ENCODE measurements at regions not wholly inside any gene's neighbourhood (a gene's known extent, or its start where the extent isn't known, plus 50 kb on each side); places are given as distances from the start of the nearest gene placed in this dataset.

DNA sequence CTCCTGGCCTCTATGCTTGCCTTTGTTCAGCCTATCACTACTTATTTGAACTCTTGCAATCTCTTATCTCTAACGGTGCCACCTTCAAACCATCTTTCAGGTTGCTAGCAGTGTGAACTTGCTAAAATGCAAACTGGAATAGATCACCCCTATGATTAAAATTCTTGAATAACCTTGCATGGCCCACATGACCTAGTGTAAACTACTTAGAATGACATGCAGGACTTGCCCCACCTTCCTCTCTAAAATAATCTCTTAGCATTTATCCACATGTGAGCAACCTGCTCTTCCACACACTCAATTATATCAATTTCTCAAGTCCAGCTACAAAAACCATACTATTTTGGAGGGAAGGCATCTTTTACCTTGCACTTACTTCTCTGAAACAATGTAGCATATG is 137.6 kb downstream of the ETAA1 start:
- peaks cover 2% of the 10 kb centered on the region for H3K9me3 Mint-ChIP-seq
- H3K27me3 Mint-ChIP-seq, result no peaks in the 10 kb centered on the region
- ATAC-seq (ENCODE audit: low read depth) (no peak), DNase-seq (ENCODE audit: low spot score in 2 of 2) (no peak)
- H3K27ac Mint-ChIP-seq, result no peak overlapping the region
- H3K4me3 Mint-ChIP-seq, result no peak overlapping the region
- peaks cover 2% of the 10 kb centered on the region for H3K4me1 Mint-ChIP-seq
- no peaks in the 10 kb centered on the region for H3K36me3 Mint-ChIP-seq

GRCh38 chr2:67540962-67541361 is 143.8 kb downstream of the ETAA1 start:
- peaks cover 4% of the 10 kb centered on the region for H3K9me3 Mint-ChIP-seq
- H3K36me3 Mint-ChIP-seq, result no peaks in the 10 kb centered on the region
- peaks cover 2% of the 10 kb centered on the region for H3K4me1 Mint-ChIP-seq
- H3K4me3 Mint-ChIP-seq, result no peak overlapping the region
- H3K27me3 Mint-ChIP-seq, result no peaks in the 10 kb centered on the region
- ATAC-seq (ENCODE audit: low read depth) (no peak), DNase-seq (ENCODE audit: low spot score in 2 of 2) (no peak)
- H3K27ac Mint-ChIP-seq, result no peak overlapping the region

GRCh38 chr2:67544286-67544685 is 147.2 kb downstream of the ETAA1 start:
- no peak for ATAC-seq (ENCODE audit: low read depth)
- H3K4me3 Mint-ChIP-seq, result no peak overlapping the region
- H3K27me3 Mint-ChIP-seq, result peaks cover 2% of the 10 kb centered on the region

GRCh38 chr2:67548317-67549201 is 151.4 kb downstream of the ETAA1 start:
- H3K27ac Mint-ChIP-seq, result no peak overlapping the region
- H3K9me3 Mint-ChIP-seq, result peaks cover 7% of the 10 kb centered on the region
- ATAC-seq (ENCODE audit: low read depth) (no peak), DNase-seq (ENCODE audit: low spot score in 2 of 2) (no peak)
- H3K27me3 Mint-ChIP-seq, result peaks cover 5% of the 10 kb centered on the region
- no peaks in the 10 kb centered on the region for H3K36me3 Mint-ChIP-seq
- H3K4me3 Mint-ChIP-seq, result no peak overlapping the region
- no peaks in the 10 kb centered on the region for H3K4me1 Mint-ChIP-seq

More at GRCh38 chr2:67544286-67544685, 147.2 kb downstream of the ETAA1 start:
- H3K36me3 Mint-ChIP-seq, result no peaks in the 10 kb centered on the region
- H3K9me3 Mint-ChIP-seq, result peaks cover 9% of the 10 kb centered on the region
- H3K4me1 Mint-ChIP-seq, result peaks cover 2% of the 10 kb centered on the region
- no peak overlapping the region for H3K27ac Mint-ChIP-seq
- no peak for DNase-seq (ENCODE audit: low spot score in 2 of 2)

DNA sequence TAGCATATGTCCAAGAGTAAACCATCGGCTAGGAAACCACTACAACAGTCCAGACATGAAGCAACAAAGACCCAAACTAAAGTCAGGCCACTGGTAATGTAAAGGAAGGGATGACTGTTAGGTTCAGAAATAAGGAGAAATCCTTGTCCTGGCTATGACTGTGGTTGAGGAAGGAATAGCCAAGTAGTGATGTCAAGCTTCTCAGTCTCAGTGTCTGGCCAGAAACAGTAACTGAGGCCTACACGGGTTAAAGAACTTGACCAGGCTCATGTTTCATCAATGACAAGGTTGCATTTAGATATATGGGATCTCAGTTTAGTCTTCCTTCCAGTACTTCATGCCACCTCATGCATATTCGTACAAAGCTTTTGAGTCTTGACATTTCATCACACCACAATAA is 162.0 kb downstream of the ETAA1 start:
- Mint-ChIP-seq H3K4me1 (no peaks in the 10 kb centered on the region), H3K36me3 (no peaks in the 10 kb centered on the region), H3K4me3 (no peak overlapping the region), H3K27ac (no peak overlapping the region), H3K9me3 (no peaks in the 10 kb centered on the region), H3K27me3 (no peaks in the 10 kb centered on the region)
- ATAC-seq (ENCODE audit: low read depth) (no peak), DNase-seq (ENCODE audit: low spot score in 2 of 2) (no peak)

DNA sequence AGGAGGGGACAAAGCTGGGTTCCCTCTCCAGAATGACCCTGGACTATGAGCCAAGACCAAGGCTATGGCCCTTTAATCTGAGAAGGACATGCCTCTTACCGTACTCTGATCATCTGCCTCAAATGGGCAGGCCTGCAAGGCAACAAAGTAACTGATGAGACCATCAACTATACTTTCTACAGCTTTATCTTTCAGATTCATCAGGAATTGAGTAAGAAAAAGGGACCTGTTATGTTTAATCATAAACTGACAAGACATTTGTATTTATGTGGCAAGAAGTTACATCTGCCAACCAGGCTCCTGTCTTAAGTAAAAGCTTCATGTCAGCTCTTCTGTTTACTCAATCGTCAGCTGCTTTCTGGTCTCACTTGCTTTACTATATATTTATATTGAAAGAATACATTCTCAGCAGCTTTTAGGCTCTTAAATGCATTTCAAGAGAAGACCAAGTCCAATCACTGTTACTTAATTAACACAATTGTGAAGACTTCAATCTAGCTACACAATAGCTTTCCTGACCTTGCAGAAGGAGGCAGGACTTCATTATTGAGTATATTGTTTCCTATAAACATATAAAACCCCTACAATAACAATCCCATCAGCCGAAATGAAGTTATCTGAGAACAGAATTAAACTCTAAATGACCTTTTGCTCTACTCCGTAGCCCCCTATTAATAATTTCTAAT is 163.8 kb downstream of the ETAA1 start:
- Mint-ChIP-seq H3K27ac (no peak overlapping the region), H3K9me3 (no peaks in the 10 kb centered on the region), H3K4me1 (no peaks in the 10 kb centered on the region), H3K36me3 (no peaks in the 10 kb centered on the region), H3K27me3 (no peaks in the 10 kb centered on the region), H3K4me3 (no peak overlapping the region)
- ATAC-seq (ENCODE audit: low read depth), result no peak
- no peak for DNase-seq (ENCODE audit: low spot score in 2 of 2)

GRCh38 chr2:67561457-67561965 is 164.4 kb downstream of the ETAA1 start:
- H3K4me1 Mint-ChIP-seq, result no peaks in the 10 kb centered on the region
- no peaks in the 10 kb centered on the region for H3K27me3 Mint-ChIP-seq
- no peaks in the 10 kb centered on the region for H3K36me3 Mint-ChIP-seq
- ATAC-seq (ENCODE audit: low read depth), result no peak
- no peak overlapping the region for H3K4me3 Mint-ChIP-seq
- H3K27ac Mint-ChIP-seq, result no peak overlapping the region
- DNase-seq (ENCODE audit: low spot score in 2 of 2), result no peak
- H3K9me3 Mint-ChIP-seq, result no peaks in the 10 kb centered on the region

DNA sequence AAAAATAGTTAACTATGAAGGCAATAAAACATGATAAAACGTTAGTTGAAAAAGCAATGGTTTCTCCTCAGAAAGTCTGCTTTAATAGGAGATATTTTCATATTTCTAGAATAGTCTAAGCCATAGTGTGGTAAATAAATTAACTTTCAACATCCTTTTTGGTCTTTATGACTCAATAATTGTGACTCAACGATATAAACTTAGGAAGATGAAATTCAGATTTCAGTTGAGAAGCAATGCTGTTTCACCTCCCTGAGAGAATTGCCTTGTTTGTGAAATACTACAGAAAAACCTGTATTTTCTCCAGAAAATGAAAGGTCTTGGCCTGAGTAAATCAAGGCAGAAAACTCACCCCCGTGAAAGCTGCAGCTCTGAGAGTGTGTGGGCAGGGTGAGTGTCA is 166.9 kb downstream of the ETAA1 start:
- no peaks in the 10 kb centered on the region for H3K4me1 Mint-ChIP-seq
- no peak overlapping the region for H3K27ac Mint-ChIP-seq
- H3K9me3 Mint-ChIP-seq, result no peaks in the 10 kb centered on the region
- H3K27me3 Mint-ChIP-seq, result peaks cover 1% of the 10 kb centered on the region
- H3K4me3 Mint-ChIP-seq, result no peak overlapping the region
- DNase-seq (ENCODE audit: low spot score in 2 of 2) (no peak), ATAC-seq (ENCODE audit: low read depth) (no peak)
- no peaks in the 10 kb centered on the region for H3K36me3 Mint-ChIP-seq

GRCh38 chr2:67564626-67565025 is 167.5 kb downstream of the ETAA1 start:
- peaks cover 1% of the 10 kb centered on the region for H3K27me3 Mint-ChIP-seq
- DNase-seq (ENCODE audit: low spot score in 2 of 2) (no peak), ATAC-seq (ENCODE audit: low read depth) (no peak)
- no peak overlapping the region for H3K27ac Mint-ChIP-seq
- no peaks in the 10 kb centered on the region for H3K4me1 Mint-ChIP-seq
- H3K9me3 Mint-ChIP-seq, result no peaks in the 10 kb centered on the region
- no peaks in the 10 kb centered on the region for H3K36me3 Mint-ChIP-seq
- H3K4me3 Mint-ChIP-seq, result no peak overlapping the region

GRCh38 chr2:67565262-67565661 is 168.1 kb downstream of the ETAA1 start:
- ATAC-seq (ENCODE audit: low read depth), result no peak
- Mint-ChIP-seq H3K4me3 (no peak overlapping the region), H3K36me3 (no peaks in the 10 kb centered on the region)

DNA sequence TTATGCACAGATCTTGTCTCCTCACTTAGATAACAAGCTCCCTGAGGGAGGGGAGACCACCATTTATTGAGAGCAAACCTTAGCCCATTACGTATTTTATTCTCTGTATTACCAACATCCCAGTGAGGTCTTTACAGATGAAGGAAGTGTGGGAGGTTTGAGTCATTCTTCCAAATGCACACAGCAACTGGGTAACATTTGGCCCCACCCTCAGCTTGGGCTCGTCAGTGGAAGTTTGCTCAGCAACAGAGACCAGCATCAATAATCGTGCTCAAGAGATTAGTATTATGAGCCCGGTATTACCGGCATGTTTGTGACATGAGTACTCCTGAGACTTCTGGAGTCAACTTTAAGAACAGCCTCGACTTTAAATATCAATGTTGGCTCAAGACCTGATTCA is 168.6 kb downstream of the ETAA1 start:
- Mint-ChIP-seq H3K4me3 (no peak overlapping the region), H3K36me3 (no peaks in the 10 kb centered on the region), H3K4me1 (no peaks in the 10 kb centered on the region), H3K27ac (no peak overlapping the region), H3K27me3 (peaks cover 1% of the 10 kb centered on the region), H3K9me3 (no peaks in the 10 kb centered on the region)
- DNase-seq (ENCODE audit: low spot score in 2 of 2) (no peak), ATAC-seq (ENCODE audit: low read depth) (no peak)

More at GRCh38 chr2:67565262-67565661, 168.1 kb downstream of the ETAA1 start:
- DNase-seq (ENCODE audit: low spot score in 2 of 2), result no peak
- peaks cover 1% of the 10 kb centered on the region for H3K27me3 Mint-ChIP-seq
- no peaks in the 10 kb centered on the region for H3K9me3 Mint-ChIP-seq
- no peak overlapping the region for H3K27ac Mint-ChIP-seq
- no peaks in the 10 kb centered on the region for H3K4me1 Mint-ChIP-seq

DNA sequence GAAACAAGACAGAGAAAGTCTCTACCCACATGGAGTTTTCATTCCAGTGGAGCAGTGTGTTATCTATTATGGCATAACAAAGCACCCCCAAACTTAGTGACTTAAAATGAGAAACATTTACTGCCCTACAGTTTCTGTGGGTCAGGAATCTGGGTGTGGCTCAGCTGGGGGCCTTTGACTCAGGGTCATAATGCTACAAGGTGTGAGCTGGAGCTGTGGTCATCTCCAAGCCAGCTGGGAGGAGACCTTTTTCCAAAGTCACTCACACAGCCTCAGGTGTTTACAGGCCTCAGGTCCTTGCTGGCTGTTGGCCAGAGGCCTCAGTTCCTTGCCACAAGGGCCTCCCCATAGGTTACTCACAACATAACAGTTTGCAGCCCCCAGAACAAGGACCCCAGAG is 169.2 kb downstream of the ETAA1 start:
- no peaks in the 10 kb centered on the region for H3K4me1 Mint-ChIP-seq
- no peak overlapping the region for H3K27ac Mint-ChIP-seq
- H3K9me3 Mint-ChIP-seq, result no peaks in the 10 kb centered on the region
- H3K27me3 Mint-ChIP-seq, result peaks cover 1% of the 10 kb centered on the region
- H3K36me3 Mint-ChIP-seq, result no peaks in the 10 kb centered on the region
- ATAC-seq (ENCODE audit: low read depth) (no peak), DNase-seq (ENCODE audit: low spot score in 2 of 2) (no peak)
- no peak overlapping the region for H3K4me3 Mint-ChIP-seq

GRCh38 chr2:67566958-67567635 is 170.0 kb downstream of the ETAA1 start:
- ATAC-seq (ENCODE audit: low read depth), result no peak

GRCh38 chr2:67567886-67568285 is 170.8 kb downstream of the ETAA1 start:
- no peak overlapping the region for H3K4me3 Mint-ChIP-seq
- H3K9me3 Mint-ChIP-seq, result no peaks in the 10 kb centered on the region
- H3K27me3 Mint-ChIP-seq, result peaks cover 1% of the 10 kb centered on the region
- H3K36me3 Mint-ChIP-seq, result no peaks in the 10 kb centered on the region
- DNase-seq (ENCODE audit: low spot score in 2 of 2), result no peak
- no peak for ATAC-seq (ENCODE audit: low read depth)
- H3K27ac Mint-ChIP-seq, result no peak overlapping the region
- no peaks in the 10 kb centered on the region for H3K4me1 Mint-ChIP-seq

More at GRCh38 chr2:67566958-67567635, 170.0 kb downstream of the ETAA1 start:
- H3K36me3 Mint-ChIP-seq, result no peaks in the 10 kb centered on the region
- no peak for DNase-seq (ENCODE audit: low spot score in 2 of 2)
- no peak overlapping the region for H3K4me3 Mint-ChIP-seq
- no peaks in the 10 kb centered on the region for H3K4me1 Mint-ChIP-seq
- H3K9me3 Mint-ChIP-seq, result no peaks in the 10 kb centered on the region
- H3K27me3 Mint-ChIP-seq, result peaks cover 1% of the 10 kb centered on the region
- H3K27ac Mint-ChIP-seq, result no peak overlapping the region
